ENCODE measurements at regions not wholly inside any gene's neighbourhood (a gene's known extent, or its start where the extent isn't known, plus 50 kb on each side); places are given as distances from the start of the nearest gene placed in this dataset.

GRCh38 chr9:74007833-74008232 lies 489.3 kb upstream of the RORB start:
- H3K4me2 ChIP-seq (ENCODE audit: low read length): no peak overlapping the region

GRCh38 chr9:74016004-74016403 lies 481.1 kb upstream of the RORB start:
- no peaks in the 10 kb centered on the region for H3F3A ChIP-seq (ENCODE audit: insufficient read depth, low read length)
- no peak overlapping the region for H3K9ac ChIP-seq (ENCODE audit: low read length)
- no peaks in the 10 kb centered on the region for H3K9me3 ChIP-seq (ENCODE audit: low read length)
- no peaks in the 10 kb centered on the region for H3K9me2 ChIP-seq (ENCODE audit: low read depth, low read length)
- H3K79me2 ChIP-seq (ENCODE audit: insufficient read depth, low read length): no peaks in the 10 kb centered on the region
- no peak overlapping the region for H3K4me3 ChIP-seq (ENCODE audit: low read depth, low read length, poor library complexity, severe bottlenecking)
- H3K4me2 ChIP-seq (ENCODE audit: low read length): no peak overlapping the region
- H4K20me1 ChIP-seq (ENCODE audit: insufficient read depth, low read length): no peaks in the 10 kb centered on the region
- H3K27ac ChIP-seq (ENCODE audit: low read depth, low read length, poor library complexity, severe bottlenecking): no peak overlapping the region
- H3K27me3 ChIP-seq (ENCODE audit: insufficient read depth, low read length): no peaks in the 10 kb centered on the region
- no peaks in the 10 kb centered on the region for H3K36me3 ChIP-seq (ENCODE audit: insufficient read depth, low read length)
- no peaks in the 10 kb centered on the region for H3K4me1 ChIP-seq (ENCODE audit: insufficient read depth, low read length, severe bottlenecking)
- TF ChIP-seq EZH2 (IDR thresholded peaks at IDR 0.05; ENCODE audit: borderline replicate concordance, low read length): no peak
- no peak for TF ChIP-seq CTCF (IDR thresholded peaks at IDR 0.05; ENCODE audit: low read length)
- no peak overlapping the region for H2AFZ ChIP-seq (ENCODE audit: low read length)

More at GRCh38 chr9:74007833-74008232, 489.3 kb upstream of the RORB start:
- H3F3A ChIP-seq (ENCODE audit: insufficient read depth, low read length): no peaks in the 10 kb centered on the region
- H3K79me2 ChIP-seq (ENCODE audit: insufficient read depth, low read length): no peaks in the 10 kb centered on the region
- H3K4me1 ChIP-seq (ENCODE audit: insufficient read depth, low read length, severe bottlenecking): no peaks in the 10 kb centered on the region
- H3K36me3 ChIP-seq (ENCODE audit: insufficient read depth, low read length): no peaks in the 10 kb centered on the region
- no peak overlapping the region for H3K4me3 ChIP-seq (ENCODE audit: low read depth, low read length, poor library complexity, severe bottlenecking)
- H2AFZ ChIP-seq (ENCODE audit: low read length): no peak overlapping the region
- no peak for TF ChIP-seq EZH2 (IDR thresholded peaks at IDR 0.05; ENCODE audit: borderline replicate concordance, low read length)
- TF ChIP-seq CTCF (IDR thresholded peaks at IDR 0.05; ENCODE audit: low read length): no peak
- H3K9ac ChIP-seq (ENCODE audit: low read length): no peak overlapping the region
- H4K20me1 ChIP-seq (ENCODE audit: insufficient read depth, low read length): no peaks in the 10 kb centered on the region
- no peaks in the 10 kb centered on the region for H3K27me3 ChIP-seq (ENCODE audit: insufficient read depth, low read length)
- no peaks in the 10 kb centered on the region for H3K9me2 ChIP-seq (ENCODE audit: low read depth, low read length)
- H3K27ac ChIP-seq (ENCODE audit: low read depth, low read length, poor library complexity, severe bottlenecking): no peak overlapping the region
- H3K9me3 ChIP-seq (ENCODE audit: low read length): no peaks in the 10 kb centered on the region

GRCh38 chr9:74025402-74025925 lies 471.7 kb upstream of the RORB start:
- Histone ChIP-seq H3K9me2 (ENCODE audit: low read depth, low read length) (no peaks in the 10 kb centered on the region), H2AFZ (ENCODE audit: low read length) (no peak overlapping the region), H3F3A (ENCODE audit: insufficient read depth, low read length) (no peaks in the 10 kb centered on the region), H3K27me3 (ENCODE audit: insufficient read depth, low read length) (no peaks in the 10 kb centered on the region), H3K9ac (ENCODE audit: low read length) (no peak overlapping the region), H3K79me2 (ENCODE audit: insufficient read depth, low read length) (no peaks in the 10 kb centered on the region), H3K4me3 (ENCODE audit: low read depth, low read length, poor library complexity, severe bottlenecking) (no peak overlapping the region), H3K9me3 (ENCODE audit: low read length) (no peaks in the 10 kb centered on the region), H3K4me2 (ENCODE audit: low read length) (no peak overlapping the region), H4K20me1 (ENCODE audit: insufficient read depth, low read length) (no peaks in the 10 kb centered on the region), H3K4me1 (ENCODE audit: insufficient read depth, low read length, severe bottlenecking) (no peaks in the 10 kb centered on the region), H3K27ac (ENCODE audit: low read depth, low read length, poor library complexity, severe bottlenecking) (no peak overlapping the region), H3K36me3 (ENCODE audit: insufficient read depth, low read length) (no peaks in the 10 kb centered on the region)
- TF ChIP-seq CTCF (IDR thresholded peaks at IDR 0.05; ENCODE audit: low read length) (no peak), EZH2 (IDR thresholded peaks at IDR 0.05; ENCODE audit: borderline replicate concordance, low read length) (no peak)
